ENCODE measurements at regions not wholly inside any gene's neighbourhood (a gene's known extent, or its start where the extent isn't known, plus 50 kb on each side); places are given as distances from the start of the nearest gene placed in this dataset.

DNA sequence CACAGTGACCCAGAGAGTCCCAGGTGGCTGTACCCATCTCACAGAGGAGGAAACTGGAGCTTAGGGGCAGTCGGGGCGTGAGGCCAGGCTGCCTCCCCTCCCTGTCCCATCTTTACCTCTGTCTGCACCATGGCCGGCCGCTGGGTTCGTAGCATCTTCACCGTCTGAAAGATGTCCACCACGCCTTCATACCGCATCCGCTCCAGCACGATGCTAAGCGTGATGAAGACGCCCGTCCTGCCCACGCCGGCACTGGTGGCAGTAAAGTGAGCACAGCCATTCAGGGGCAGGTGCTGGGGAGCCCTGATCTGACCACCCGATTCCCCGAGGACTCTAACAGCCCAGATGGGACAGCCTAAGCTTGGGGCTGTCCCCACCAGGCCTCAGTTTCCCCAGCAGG, 132.8 kb downstream of the PTPRS start:
- no CpG with 5 or more reads among the region's 17 CpGs for WGBS, 2 donors (ENCODE audit: low coverage in 1 of 2)
- no peak for ATAC-seq

DNA sequence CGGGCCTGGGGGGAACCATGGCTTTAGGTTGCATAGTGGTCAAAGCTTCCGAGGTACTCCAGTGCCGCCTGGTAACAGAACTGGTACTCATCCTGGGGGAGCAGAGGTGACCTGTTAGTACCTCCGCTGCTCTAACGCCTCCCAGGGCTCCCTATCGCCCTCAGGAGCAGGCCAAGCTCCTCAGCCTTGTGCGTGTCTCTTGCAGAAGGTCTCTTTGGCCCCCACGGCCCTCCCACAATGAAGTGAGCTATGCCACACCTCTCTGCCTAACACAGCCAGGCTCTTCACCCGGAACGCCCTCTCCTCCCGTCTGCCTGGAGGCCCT, 133.9 kb downstream of the PTPRS start:
- peaks cover 0 to 18% (median 0%) of the 10 kb centered on the region in 3 donors for H3K9me3 ChIP-seq
- peaks cover 0 to 64% of the 10 kb centered on the region in 2 donors for H3K36me3 ChIP-seq
- ATAC-seq = no peak
- H3K4me3 ChIP-seq = no peak overlapping the region
- H3K27me3 ChIP-seq = no peaks in the 10 kb centered on the region
- H3K27ac ChIP-seq = no peak overlapping the region
- H3K4me1 ChIP-seq = no peaks in the 10 kb centered on the region
- TF ChIP-seq POLR2A (IDR thresholded peaks at IDR 0.05) (no peak), EP300 (IDR thresholded peaks at IDR 0.05) (no peak), POLR2AphosphoS5 (IDR thresholded peaks at IDR 0.05) (no peak)
- TF ChIP-seq, protein P1, sequence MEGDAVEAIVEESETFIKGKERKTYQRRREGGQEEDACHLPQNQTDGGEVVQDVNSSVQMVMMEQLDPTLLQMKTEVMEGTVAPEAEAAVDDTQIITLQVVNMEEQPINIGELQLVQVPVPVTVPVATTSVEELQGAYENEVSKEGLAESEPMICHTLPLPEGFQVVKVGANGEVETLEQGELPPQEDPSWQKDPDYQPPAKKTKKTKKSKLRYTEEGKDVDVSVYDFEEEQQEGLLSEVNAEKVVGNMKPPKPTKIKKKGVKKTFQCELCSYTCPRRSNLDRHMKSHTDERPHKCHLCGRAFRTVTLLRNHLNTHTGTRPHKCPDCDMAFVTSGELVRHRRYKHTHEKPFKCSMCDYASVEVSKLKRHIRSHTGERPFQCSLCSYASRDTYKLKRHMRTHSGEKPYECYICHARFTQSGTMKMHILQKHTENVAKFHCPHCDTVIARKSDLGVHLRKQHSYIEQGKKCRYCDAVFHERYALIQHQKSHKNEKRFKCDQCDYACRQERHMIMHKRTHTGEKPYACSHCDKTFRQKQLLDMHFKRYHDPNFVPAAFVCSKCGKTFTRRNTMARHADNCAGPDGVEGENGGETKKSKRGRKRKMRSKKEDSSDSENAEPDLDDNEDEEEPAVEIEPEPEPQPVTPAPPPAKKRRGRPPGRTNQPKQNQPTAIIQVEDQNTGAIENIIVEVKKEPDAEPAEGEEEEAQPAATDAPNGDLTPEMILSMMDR (IDR thresholded peaks at IDR 0.05) = no peak
- 78 to 86% methylated on average over 8 of the region's 11 CpGs for WGBS, 2 donors (ENCODE audit: low coverage in 1 of 2)

More for the DNA sequence above, 132.8 kb downstream of the PTPRS start:
- no peak overlapping the region for H3K4me3 ChIP-seq
- H3K4me1 ChIP-seq = no peaks in the 10 kb centered on the region
- H3K27me3 ChIP-seq = no peaks in the 10 kb centered on the region
- no peak overlapping the region for H3K27ac ChIP-seq
- H3K9me3 ChIP-seq = peaks cover 0 to 7% (median 0%) of the 10 kb centered on the region in 3 donors
- H3K36me3 ChIP-seq = peaks cover 0 to 75% of the 10 kb centered on the region in 2 donors
- TF ChIP-seq EP300 (IDR thresholded peaks at IDR 0.05) (no peak), POLR2A (IDR thresholded peaks at IDR 0.05) (no peak), POLR2AphosphoS5 (IDR thresholded peaks at IDR 0.05) (no peak)
- TF ChIP-seq, protein P1 (IDR thresholded peaks at IDR 0.05) = no peak

DNA sequence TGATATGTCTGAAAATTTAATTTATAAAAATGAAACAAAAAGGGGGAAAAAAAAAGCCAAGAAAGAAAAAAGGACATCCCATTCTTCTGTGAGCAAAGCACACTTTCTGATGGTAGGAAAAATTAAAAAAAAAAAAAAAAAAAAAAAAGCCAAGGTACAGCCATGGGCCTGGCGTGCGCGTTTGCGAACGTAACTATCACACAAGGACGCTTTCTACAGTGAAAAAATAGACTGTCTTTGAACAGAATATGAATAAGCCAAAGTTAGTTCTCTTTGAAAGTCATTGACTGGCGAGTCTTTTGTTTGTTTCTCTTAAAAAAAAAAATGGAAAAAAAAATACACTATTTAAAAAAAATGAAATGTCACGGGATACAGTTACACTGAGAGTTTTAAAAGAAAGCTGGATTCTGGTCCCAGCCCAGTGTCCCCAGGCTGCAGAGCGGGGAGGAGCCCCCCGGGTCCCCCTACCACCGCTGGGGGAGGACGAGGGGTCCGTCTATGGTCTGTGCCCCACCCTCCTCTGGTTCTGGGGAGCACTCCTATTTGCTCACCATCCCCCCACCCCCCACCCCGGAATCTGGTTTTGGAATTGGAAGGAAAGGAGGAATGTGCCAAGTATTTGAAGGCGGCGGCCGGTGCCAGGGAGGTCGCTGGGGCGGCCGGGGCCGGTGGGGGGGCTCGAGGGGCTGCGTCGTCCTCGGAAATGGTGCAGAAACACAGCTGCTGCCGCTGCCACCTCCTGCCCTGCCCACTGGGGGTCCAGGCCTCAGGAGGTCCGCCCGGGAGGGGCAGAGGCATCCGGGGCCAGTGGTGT, 134.5 kb downstream of the PTPRS start:
- Histone ChIP-seq H3K9me3 (peaks cover 0 to 24% (median 0%) of the 10 kb centered on the region in 3 donors), H3K27ac (no peak overlapping the region), H3K4me1 (no peaks in the 10 kb centered on the region), H3K4me3 (no peak overlapping the region), H3K27me3 (no peaks in the 10 kb centered on the region), H3K36me3 (peaks cover 0 to 59% of the 10 kb centered on the region in 2 donors)
- no peak for ATAC-seq
- no peak for TF ChIP-seq POLR2A (IDR thresholded peaks at IDR 0.05)
- TF ChIP-seq, protein P1 (IDR thresholded peaks at IDR 0.05) = no peak
- no peak for TF ChIP-seq POLR2AphosphoS5 (IDR thresholded peaks at IDR 0.05)
- no peak for TF ChIP-seq EP300 (IDR thresholded peaks at IDR 0.05)
- 67 to 71% methylated on average over 7 to 8 of the region's 29 CpGs for WGBS, 2 donors (ENCODE audit: low coverage in 1 of 2)

DNA sequence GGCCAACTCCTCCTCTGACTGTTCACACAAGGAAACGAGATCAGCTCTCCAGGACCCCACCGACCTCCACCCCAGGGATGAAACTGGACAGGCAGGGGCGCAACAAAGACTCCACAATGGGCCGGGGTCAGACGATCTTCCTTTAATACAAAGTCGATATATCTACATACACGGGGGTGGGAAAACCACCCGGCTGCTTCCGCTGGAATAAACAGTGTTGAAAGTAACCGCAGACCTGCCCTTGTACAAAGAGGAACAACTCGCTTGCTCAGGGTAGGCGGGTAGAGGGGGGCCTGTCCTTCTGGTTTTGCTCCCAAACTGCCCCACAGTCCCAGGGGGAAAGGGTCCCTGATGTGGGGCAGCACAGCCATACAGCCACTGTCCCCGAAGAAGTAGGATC, 135.2 kb downstream of the PTPRS start:
- Histone ChIP-seq H3K27me3 (no peaks in the 10 kb centered on the region), H3K4me3 (no peak overlapping the region), H3K36me3 (peaks cover 0 to 51% of the 10 kb centered on the region in 2 donors), H3K27ac (no peak overlapping the region), H3K9me3 (peaks cover 0 to 31% (median 0%) of the 10 kb centered on the region in 3 donors), H3K4me1 (no peaks in the 10 kb centered on the region)
- ATAC-seq = no peak
- no peak for TF ChIP-seq EP300 (IDR thresholded peaks at IDR 0.05)
- TF ChIP-seq POLR2A (IDR thresholded peaks at IDR 0.05) = no peak
- TF ChIP-seq POLR2AphosphoS5 (IDR thresholded peaks at IDR 0.05) = no peak
- TF ChIP-seq, protein P1 (IDR thresholded peaks at IDR 0.05) = no peak
- no CpG with 5 or more reads among the region's 13 CpGs for WGBS, 2 donors (ENCODE audit: low coverage in 1 of 2)

DNA sequence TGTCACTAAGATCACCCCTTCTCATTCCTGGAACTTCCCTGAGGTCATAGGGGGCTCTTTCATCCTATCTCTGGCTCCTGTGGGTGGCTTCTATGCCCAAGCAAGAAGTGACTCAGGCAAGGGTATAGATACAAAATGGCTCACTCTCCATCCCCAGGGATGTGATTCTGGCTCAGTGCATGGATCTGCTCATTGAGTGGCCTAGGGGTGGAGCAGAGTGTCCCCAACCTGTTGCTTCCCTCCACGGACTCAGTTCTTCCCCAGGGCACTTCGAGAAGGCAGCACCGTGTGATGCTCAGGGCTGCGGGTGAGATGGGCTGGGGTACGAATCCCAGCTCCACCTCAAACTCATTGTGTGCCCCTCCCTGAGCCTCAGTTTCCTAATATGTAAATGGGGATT, 136.4 kb downstream of the PTPRS start:
- no peak for ATAC-seq
- Histone ChIP-seq H3K9me3 (peaks cover 0 to 39% (median 0%) of the 10 kb centered on the region in 3 donors), H3K4me1 (no peaks in the 10 kb centered on the region), H3K4me3 (no peak overlapping the region), H3K27ac (no peak overlapping the region), H3K36me3 (peaks cover 0 to 39% of the 10 kb centered on the region in 2 donors), H3K27me3 (no peaks in the 10 kb centered on the region)
- TF ChIP-seq POLR2A (IDR thresholded peaks at IDR 0.05) (no peak), EP300 (IDR thresholded peaks at IDR 0.05) (no peak), POLR2AphosphoS5 (IDR thresholded peaks at IDR 0.05) (no peak)
- TF ChIP-seq, protein P1 (IDR thresholded peaks at IDR 0.05) = no peak
- 90 to 92% methylated on average over 2 to 5 of the region's 5 CpGs for WGBS, 2 donors (ENCODE audit: low coverage in 1 of 2)

All from gastroesophageal sphincter (tissue), 4 donors.